ENCODE measurements at regions not wholly inside any gene's neighbourhood (a gene's known extent, or its start where the extent isn't known, plus 50 kb on each side); places are given as distances from the start of the nearest gene placed in this dataset.

DNA sequence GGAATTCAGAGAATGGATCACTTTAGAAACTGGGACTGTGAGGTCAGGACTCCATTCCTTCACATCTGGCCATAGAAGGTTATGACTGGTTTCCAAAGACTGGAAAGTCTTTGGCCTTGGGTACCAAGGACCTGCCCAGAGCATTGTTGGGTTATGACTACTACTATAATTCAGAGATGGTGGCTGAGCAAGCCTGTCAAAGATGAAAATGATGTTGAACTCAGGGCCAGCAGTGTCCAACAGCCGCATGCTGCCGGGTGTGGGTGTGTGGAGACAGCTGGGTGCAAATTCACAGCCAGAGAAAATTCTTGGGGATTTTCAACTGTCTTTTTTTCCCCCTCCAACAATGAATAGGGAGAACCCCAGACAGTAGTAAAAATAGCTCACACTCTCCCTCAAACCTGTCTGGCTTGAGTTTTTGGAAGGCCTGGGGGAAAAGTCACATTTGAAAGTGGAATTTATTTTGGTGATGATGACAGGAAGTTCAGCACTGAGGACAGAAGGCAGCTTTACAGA, 166.8 kb upstream of the NCAM1 start:
- Histone ChIP-seq H3K4me2 (ENCODE audit: low read depth, low read length) (no peak overlapping the region), H2AFZ (ENCODE audit: low read length) (no peak overlapping the region), H3K27ac (ENCODE audit: extremely low read length, insufficient read depth, low read length) (no peak overlapping the region), H3K27me3 (ENCODE audit: control insufficient read depth in 1 of 2, insufficient read depth in 2 of 2, low read length in 2 of 2) (no peaks in the 10 kb centered on the region; a peak in 1 of 5 replicates), H3K9ac (ENCODE audit: insufficient read depth, low read depth, low read length) (no peak overlapping the region), H3K4me1 (ENCODE audit: insufficient read depth, low read length) (no peaks in the 10 kb centered on the region), H4K20me1 (ENCODE audit: insufficient read depth, low read length) (no peaks in the 10 kb centered on the region), H3K36me3 (replicated peaks in 1 of 2; ENCODE audit: control insufficient read depth in 1 of 2, insufficient read depth in 2 of 2, low read length in 2 of 2) (no peaks in the 10 kb centered on the region), H3K9me3 (ENCODE audit: low read length) (no peaks in the 10 kb centered on the region), H3K4me3 (replicated peaks in 1 of 3; ENCODE audit: insufficient read depth in 1 of 3, low read depth in 2 of 3, low read length in 3 of 3) (no peak overlapping the region), H3K79me2 (ENCODE audit: insufficient read depth, low read length) (no peaks in the 10 kb centered on the region)
- WGBS (ENCODE audit: low lambda C conversion rate): 27% methylated on average over 2 of the region's 2 CpGs
- DNase-seq (ENCODE audit: low spot score) (no peak), FAIRE-seq (no peak), ATAC-seq (no peak)
- ChIA-PET CTCF (ENCODE audit: low intra/inter-chr PET ratio, low total read pairs) (interaction anchor here (1.7 kb wide), 1 partner anchor 206 kb away, joined by 5 read pairs; no protein-coding TSS in a partner anchor), POLR2A (no interaction called here)
- in situ Hi-C loops (cut with HindIII; ENCODE audit: extremely low pct_ligation_motif_present, low pct_unique_long_range_greater_than_20kb): no loop called here
- intact Hi-C loops (cut with micrococcal nuclease; ENCODE audit: unreplicated experiment): loop anchor here (10.0 kb wide), 2 partner anchors 320 to 570 kb away; partner anchors contain the start of gene PTS
- BruUV-seq (replicated peaks): no TSS peak
- TF ChIP-seq, protein P1, sequence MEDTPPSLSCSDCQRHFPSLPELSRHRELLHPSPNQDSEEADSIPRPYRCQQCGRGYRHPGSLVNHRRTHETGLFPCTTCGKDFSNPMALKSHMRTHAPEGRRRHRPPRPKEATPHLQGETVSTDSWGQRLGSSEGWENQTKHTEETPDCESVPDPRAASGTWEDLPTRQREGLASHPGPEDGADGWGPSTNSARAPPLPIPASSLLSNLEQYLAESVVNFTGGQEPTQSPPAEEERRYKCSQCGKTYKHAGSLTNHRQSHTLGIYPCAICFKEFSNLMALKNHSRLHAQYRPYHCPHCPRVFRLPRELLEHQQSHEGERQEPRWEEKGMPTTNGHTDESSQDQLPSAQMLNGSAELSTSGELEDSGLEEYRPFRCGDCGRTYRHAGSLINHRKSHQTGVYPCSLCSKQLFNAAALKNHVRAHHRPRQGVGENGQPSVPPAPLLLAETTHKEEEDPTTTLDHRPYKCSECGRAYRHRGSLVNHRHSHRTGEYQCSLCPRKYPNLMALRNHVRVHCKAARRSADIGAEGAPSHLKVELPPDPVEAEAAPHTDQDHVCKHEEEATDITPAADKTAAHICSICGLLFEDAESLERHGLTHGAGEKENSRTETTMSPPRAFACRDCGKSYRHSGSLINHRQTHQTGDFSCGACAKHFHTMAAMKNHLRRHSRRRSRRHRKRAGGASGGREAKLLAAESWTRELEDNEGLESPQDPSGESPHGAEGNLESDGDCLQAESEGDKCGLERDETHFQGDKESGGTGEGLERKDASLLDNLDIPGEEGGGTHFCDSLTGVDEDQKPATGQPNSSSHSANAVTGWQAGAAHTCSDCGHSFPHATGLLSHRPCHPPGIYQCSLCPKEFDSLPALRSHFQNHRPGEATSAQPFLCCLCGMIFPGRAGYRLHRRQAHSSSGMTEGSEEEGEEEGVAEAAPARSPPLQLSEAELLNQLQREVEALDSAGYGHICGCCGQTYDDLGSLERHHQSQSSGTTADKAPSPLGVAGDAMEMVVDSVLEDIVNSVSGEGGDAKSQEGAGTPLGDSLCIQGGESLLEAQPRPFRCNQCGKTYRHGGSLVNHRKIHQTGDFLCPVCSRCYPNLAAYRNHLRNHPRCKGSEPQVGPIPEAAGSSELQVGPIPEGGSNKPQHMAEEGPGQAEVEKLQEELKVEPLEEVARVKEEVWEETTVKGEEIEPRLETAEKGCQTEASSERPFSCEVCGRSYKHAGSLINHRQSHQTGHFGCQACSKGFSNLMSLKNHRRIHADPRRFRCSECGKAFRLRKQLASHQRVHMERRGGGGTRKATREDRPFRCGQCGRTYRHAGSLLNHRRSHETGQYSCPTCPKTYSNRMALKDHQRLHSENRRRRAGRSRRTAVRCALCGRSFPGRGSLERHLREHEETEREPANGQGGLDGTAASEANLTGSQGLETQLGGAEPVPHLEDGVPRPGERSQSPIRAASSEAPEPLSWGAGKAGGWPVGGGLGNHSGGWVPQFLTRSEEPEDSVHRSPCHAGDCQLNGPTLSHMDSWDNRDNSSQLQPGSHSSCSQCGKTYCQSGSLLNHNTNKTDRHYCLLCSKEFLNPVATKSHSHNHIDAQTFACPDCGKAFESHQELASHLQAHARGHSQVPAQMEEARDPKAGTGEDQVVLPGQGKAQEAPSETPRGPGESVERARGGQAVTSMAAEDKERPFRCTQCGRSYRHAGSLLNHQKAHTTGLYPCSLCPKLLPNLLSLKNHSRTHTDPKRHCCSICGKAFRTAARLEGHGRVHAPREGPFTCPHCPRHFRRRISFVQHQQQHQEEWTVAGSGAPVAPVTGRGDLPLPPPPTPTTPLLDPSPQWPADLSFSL (CRISPR knock-in tag; IDR thresholded peaks at IDR 0.05): no peak
- TF ChIP-seq EEA1 (CRISPR knock-in tag; IDR thresholded peaks at IDR 0.05; ENCODE audit: borderline replicate concordance) (no peak), NFE2L1 (CRISPR knock-in tag; IDR thresholded peaks at IDR 0.05; ENCODE audit: borderline replicate concordance) (no peak)

All from HepG2 (cell line).